CD4-positive, alpha-beta T cell treated with Interferon gamma for 1 hour (primary cell): ENCODE measurements at regions not wholly inside any gene's neighbourhood (a gene's known extent, or its start where the extent isn't known, plus 50 kb on each side); places are given as distances from the start of the nearest gene placed in this dataset.

Source experiments
- DNase-seq: peaks from one replicate; pipeline ENCODE4 v3.0.0-alpha.2; 2020

GRCh38 chr12:34294137-34294536 lies 271.8 kb downstream of the ALG10 start:
- no peak for DNase-seq

GRCh38 chr12:34294671-34295365 lies 272.5 kb downstream of the ALG10 start:
- no peak for DNase-seq

- DNase-seq: no peak
Observed at GRCh38 chr12:34295366-34296142, 273.3 kb downstream of the ALG10 start.

- no peak for DNase-seq
Observed at GRCh38 chr12:34296143-34297041, 274.1 kb downstream of the ALG10 start.

- DNase-seq: no peak
Observed at GRCh38 chr12:34297126-34297789, 275.0 kb downstream of the ALG10 start.

GRCh38 chr12:34297790-34298164 lies 275.5 kb downstream of the ALG10 start:
- no peak for DNase-seq

GRCh38 chr12:34298176-34298970 lies 276.1 kb downstream of the ALG10 start:
- DNase-seq: no peak

- no peak for DNase-seq
Observed at GRCh38 chr12:34298971-34299801, 276.9 kb downstream of the ALG10 start.

GRCh38 chr12:34299802-34300193 lies 277.5 kb downstream of the ALG10 start:
- no peak for DNase-seq

GRCh38 chr12:34300376-34301250 lies 278.3 kb downstream of the ALG10 start:
- no peak for DNase-seq

GRCh38 chr12:34301251-34302130 lies 279.2 kb downstream of the ALG10 start:
- DNase-seq: no peak

GRCh38 chr12:34302131-34302885 lies 280.0 kb downstream of the ALG10 start:
- DNase-seq: no peak

- no peak for DNase-seq
Observed at GRCh38 chr12:34303091-34303870, 281.0 kb downstream of the ALG10 start.

GRCh38 chr12:34304001-34304400 lies 281.7 kb downstream of the ALG10 start:
- DNase-seq: no peak

- DNase-seq: no peak
Observed at GRCh38 chr12:34304546-34304945, 282.2 kb downstream of the ALG10 start.

- no peak for DNase-seq
Observed at GRCh38 chr12:34305176-34305575, 282.9 kb downstream of the ALG10 start.

- no peak for DNase-seq
Observed at GRCh38 chr12:34306133-34306830, 284.0 kb downstream of the ALG10 start.
